Sigmoid colon (tissue), 4 donors: ENCODE measurements at regions not wholly inside any gene's neighbourhood (a gene's known extent, or its start where the extent isn't known, plus 50 kb on each side); places are given as distances from the start of the nearest gene placed in this dataset.

ENCODE experiments used
- EP300 ChIP-seq, 4 donors: sonication (generic); formaldehyde crosslinking; IDR thresholded peaks; one replicate each; pipeline ENCODE4 v1.6.1; 2017; ENCODE audit warnings: antibody characterized with exemption in 4 of 4
- POLR2A ChIP-seq, 2 donors: fragments of 450-650 bp; IDR thresholded peaks; one replicate each; pipeline ENCODE4 v1.6.1; 2016; ENCODE audit warnings: antibody characterized with exemption in 2 of 2, mild to moderate bottlenecking in 2 of 2, moderate library complexity in 2 of 2
- POLR2AphosphoS5 ChIP-seq, 4 donors: sonication (generic); formaldehyde crosslinking; IDR thresholded peaks; one replicate each; pipeline ENCODE4 v1.6.1; 2017; ENCODE audit warnings: antibody characterized with exemption in 4 of 4
- TF ChIP-seq, protein P1 (sequence below), 4 experiments: fragments of 450-650 bp in 3 of 4; fragments of 200-600 bp in 1 of 4; IDR thresholded peaks; one replicate each; pipeline ENCODE4 v1.5.1; 2016 to 2019; ENCODE audit warnings: antibody characterized with exemption in 4 of 4, mild to moderate bottlenecking in 3 of 4, moderate library complexity in 2 of 4

DNA sequence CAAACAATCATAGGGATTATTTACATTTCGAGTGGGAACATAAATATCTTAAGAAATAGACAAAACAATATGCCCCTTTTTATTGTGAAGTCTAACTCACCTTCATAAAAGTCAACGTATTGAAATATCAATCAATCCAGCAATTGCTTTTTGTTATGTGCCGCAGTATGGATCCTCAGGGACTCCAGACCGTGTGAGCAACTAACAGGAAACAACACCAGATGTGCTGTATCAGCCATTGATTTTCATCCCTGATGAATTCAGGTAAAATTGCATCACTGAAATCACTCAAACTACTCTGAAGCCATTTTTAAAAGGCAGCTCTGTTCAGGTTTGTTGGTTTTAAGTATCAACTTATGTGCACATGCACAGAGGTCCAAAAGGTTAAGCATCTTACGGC is 197.3 kb upstream of the FAT1 start:
- TF ChIP-seq, protein P1, sequence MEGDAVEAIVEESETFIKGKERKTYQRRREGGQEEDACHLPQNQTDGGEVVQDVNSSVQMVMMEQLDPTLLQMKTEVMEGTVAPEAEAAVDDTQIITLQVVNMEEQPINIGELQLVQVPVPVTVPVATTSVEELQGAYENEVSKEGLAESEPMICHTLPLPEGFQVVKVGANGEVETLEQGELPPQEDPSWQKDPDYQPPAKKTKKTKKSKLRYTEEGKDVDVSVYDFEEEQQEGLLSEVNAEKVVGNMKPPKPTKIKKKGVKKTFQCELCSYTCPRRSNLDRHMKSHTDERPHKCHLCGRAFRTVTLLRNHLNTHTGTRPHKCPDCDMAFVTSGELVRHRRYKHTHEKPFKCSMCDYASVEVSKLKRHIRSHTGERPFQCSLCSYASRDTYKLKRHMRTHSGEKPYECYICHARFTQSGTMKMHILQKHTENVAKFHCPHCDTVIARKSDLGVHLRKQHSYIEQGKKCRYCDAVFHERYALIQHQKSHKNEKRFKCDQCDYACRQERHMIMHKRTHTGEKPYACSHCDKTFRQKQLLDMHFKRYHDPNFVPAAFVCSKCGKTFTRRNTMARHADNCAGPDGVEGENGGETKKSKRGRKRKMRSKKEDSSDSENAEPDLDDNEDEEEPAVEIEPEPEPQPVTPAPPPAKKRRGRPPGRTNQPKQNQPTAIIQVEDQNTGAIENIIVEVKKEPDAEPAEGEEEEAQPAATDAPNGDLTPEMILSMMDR (IDR thresholded peaks at IDR 0.05) = no peak
- TF ChIP-seq POLR2AphosphoS5 (IDR thresholded peaks at IDR 0.05) (no peak), EP300 (IDR thresholded peaks at IDR 0.05) (no peak), POLR2A (IDR thresholded peaks at IDR 0.05) (no peak)
